ENCODE measurements at regions not wholly inside any gene's neighbourhood (a gene's known extent, or its start where the extent isn't known, plus 50 kb on each side); places are given as distances from the start of the nearest gene placed in this dataset.

DNA sequence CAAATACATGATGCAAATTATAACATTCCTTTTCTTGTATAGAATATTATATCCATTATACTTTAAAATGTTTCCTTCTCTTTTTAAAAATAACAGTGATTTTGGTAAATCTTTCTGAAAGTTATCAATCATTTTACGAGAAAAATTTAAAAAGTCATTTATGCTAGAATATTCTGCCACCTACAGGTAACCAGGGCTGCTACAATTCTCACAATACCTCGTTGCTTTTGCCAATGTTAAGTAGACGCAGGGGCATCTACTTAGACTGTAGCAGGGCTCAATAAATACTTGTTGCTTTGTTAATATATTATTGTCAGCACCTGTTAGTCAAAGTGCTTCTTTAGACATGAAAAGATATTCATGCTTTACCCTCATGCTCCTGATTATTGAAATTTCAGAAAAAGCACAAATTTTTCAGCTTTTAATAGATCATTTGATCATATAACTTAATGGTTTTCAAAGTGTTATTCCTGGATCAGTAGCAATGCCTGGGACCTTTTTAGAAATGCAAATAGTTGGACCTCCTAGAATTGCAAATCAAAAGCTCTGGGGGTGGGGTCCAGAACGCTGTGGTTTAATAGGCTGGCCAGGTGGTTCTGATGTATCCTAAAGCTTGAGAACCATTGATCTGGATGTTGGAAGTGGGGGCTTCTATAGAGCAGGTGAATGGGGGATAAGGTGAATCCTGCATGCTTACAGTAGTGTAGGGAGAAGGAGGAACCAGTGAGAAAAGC, 223.6 kb upstream of the PDZRN3 start:
- TF ChIP-seq, protein P1, sequence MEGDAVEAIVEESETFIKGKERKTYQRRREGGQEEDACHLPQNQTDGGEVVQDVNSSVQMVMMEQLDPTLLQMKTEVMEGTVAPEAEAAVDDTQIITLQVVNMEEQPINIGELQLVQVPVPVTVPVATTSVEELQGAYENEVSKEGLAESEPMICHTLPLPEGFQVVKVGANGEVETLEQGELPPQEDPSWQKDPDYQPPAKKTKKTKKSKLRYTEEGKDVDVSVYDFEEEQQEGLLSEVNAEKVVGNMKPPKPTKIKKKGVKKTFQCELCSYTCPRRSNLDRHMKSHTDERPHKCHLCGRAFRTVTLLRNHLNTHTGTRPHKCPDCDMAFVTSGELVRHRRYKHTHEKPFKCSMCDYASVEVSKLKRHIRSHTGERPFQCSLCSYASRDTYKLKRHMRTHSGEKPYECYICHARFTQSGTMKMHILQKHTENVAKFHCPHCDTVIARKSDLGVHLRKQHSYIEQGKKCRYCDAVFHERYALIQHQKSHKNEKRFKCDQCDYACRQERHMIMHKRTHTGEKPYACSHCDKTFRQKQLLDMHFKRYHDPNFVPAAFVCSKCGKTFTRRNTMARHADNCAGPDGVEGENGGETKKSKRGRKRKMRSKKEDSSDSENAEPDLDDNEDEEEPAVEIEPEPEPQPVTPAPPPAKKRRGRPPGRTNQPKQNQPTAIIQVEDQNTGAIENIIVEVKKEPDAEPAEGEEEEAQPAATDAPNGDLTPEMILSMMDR (IDR thresholded peaks at IDR 0.05): peak; percentile 51 to 66 (median 63)
- TF ChIP-seq EP300 (IDR thresholded peaks at IDR 0.05): peak in 1 of 2 donors; percentile 9
- no peak for TF ChIP-seq POLR2A (IDR thresholded peaks at IDR 0.05)

Measured in tibial nerve (tissue), 4 donors.